ENCODE measurements at regions not wholly inside any gene's neighbourhood (a gene's known extent, or its start where the extent isn't known, plus 50 kb on each side); places are given as distances from the start of the nearest gene placed in this dataset.

GRCh38 chr10:128708182-128708581 is 582.0 kb upstream of the MKI67 start:
- no peak for TF ChIP-seq CTCF (IDR thresholded peaks at IDR 0.05)
- TF ChIP-seq POLR2A (IDR thresholded peaks at IDR 0.05): no peak
- TF ChIP-seq EP300 (IDR thresholded peaks at IDR 0.05): no peak
- TF ChIP-seq POLR2AphosphoS5 (IDR thresholded peaks at IDR 0.05): no peak

Data from sigmoid colon (tissue), 4 donors.